ENCODE measurements at regions not wholly inside any gene's neighbourhood (a gene's known extent, or its start where the extent isn't known, plus 50 kb on each side); places are given as distances from the start of the nearest gene placed in this dataset.

GRCh38 chr12:125372085-125372484, 306.9 kb downstream of the AACS start:
- no peak for DNase-seq

GRCh38 chr12:125373375-125373774, 308.1 kb downstream of the AACS start:
- DNase-seq: no peak

GRCh38 chr12:125376422-125376821, 311.2 kb downstream of the AACS start:
- no peak for DNase-seq

- DNase-seq: no peak
Measured at GRCh38 chr12:125377093-125377492, 311.9 kb downstream of the AACS start.

GRCh38 chr12:125381373-125381772, 316.1 kb downstream of the AACS start:
- DNase-seq: no peak

- DNase-seq: peak; percentile 19
Measured at GRCh38 chr12:125382926-125383325, 317.7 kb downstream of the AACS start.

- no peak for DNase-seq
Measured at GRCh38 chr12:125386652-125387051, 321.4 kb downstream of the AACS start.

GRCh38 chr12:125387206-125387605, 322.0 kb downstream of the AACS start:
- DNase-seq: no peak

GRCh38 chr12:125389061-125389697, 323.9 kb downstream of the AACS start:
- DNase-seq: no peak

GRCh38 chr12:125393569-125393968, 328.3 kb downstream of the AACS start:
- no peak for DNase-seq

GRCh38 chr12:125395583-125396215, 330.5 kb downstream of the AACS start:
- DNase-seq: no peak

- DNase-seq: no peak
Measured at GRCh38 chr12:125399489-125399888, 334.3 kb downstream of the AACS start.

GRCh38 chr12:125402874-125403789, 337.9 kb downstream of the AACS start:
- peak; percentile 36 for DNase-seq

GRCh38 chr12:125403843-125404242, 338.6 kb downstream of the AACS start:
- DNase-seq: no peak

GRCh38 chr12:125406131-125406530, 340.9 kb downstream of the AACS start:
- DNase-seq: peak; percentile 17

GRCh38 chr12:125408718-125409117, 343.5 kb downstream of the AACS start:
- DNase-seq: no peak

- DNase-seq: no peak
Measured at GRCh38 chr12:125412506-125412905, 347.3 kb downstream of the AACS start.

- no peak for DNase-seq
Measured at GRCh38 chr12:125417446-125417845, 352.2 kb downstream of the AACS start.

GRCh38 chr12:125418902-125419564, 353.8 kb downstream of the AACS start:
- no peak for DNase-seq

GRCh38 chr12:125424909-125425308, 359.7 kb downstream of the AACS start:
- no peak for DNase-seq

- DNase-seq: no peak
Measured at GRCh38 chr12:125431516-125431915, 366.3 kb downstream of the AACS start.

- no peak for DNase-seq
Measured at GRCh38 chr12:125434131-125434530, 368.9 kb downstream of the AACS start.

GRCh38 chr12:125434936-125435443, 369.8 kb downstream of the AACS start:
- DNase-seq: no peak

Measured in retina (tissue), 1 donor.